NCI-H1436 (cell line): ENCODE measurements at regions not wholly inside any gene's neighbourhood (a gene's known extent, or its start where the extent isn't known, plus 50 kb on each side); places are given as distances from the start of the nearest gene placed in this dataset.
A peak's percentile ranks its signal among the peaks of the same experiment; 100 is the strongest.

Experiments used
- DNase-seq: peaks from one replicate; lab custom pipeline; 2025; lab: John Stamatoyannopoulos, UW

- no peak for DNase-seq
Measured at GRCh38 chr13:34810996-34811395, 131.1 kb upstream of the NBEA start.

GRCh38 chr13:34815526-34815925, 126.5 kb upstream of the NBEA start:
- no peak for DNase-seq

DNA sequence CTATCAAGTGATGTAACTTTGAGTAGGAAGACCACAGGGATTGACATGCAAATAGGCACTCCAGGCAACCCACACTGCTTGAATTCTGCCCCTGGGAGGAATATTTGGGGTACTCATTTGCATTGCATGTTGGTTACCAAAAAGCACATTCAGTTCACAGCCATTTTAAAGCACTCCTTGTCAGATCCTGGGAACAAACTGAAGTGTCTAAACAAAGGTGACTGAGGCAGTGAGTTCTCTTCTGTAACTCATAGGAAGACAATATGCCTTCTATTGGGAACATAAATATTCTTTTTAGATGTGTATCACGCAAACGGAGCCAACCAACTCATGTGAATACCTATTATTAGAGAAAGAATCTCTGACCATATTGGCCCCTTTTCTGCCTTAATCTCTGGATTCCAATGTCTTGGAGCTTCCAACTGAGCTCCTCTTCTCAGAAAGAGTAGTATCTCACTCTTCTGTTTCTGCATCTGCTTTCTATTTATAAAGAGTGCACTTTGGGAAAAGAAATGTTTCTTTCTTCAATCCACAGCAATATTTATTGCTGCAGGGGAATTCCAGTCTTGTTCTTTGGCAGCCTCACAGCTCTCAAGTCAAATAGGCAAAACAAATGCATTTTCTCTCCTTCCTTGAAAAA, 125.7 kb upstream of the NBEA start:
- DNase-seq: no peak

DNA sequence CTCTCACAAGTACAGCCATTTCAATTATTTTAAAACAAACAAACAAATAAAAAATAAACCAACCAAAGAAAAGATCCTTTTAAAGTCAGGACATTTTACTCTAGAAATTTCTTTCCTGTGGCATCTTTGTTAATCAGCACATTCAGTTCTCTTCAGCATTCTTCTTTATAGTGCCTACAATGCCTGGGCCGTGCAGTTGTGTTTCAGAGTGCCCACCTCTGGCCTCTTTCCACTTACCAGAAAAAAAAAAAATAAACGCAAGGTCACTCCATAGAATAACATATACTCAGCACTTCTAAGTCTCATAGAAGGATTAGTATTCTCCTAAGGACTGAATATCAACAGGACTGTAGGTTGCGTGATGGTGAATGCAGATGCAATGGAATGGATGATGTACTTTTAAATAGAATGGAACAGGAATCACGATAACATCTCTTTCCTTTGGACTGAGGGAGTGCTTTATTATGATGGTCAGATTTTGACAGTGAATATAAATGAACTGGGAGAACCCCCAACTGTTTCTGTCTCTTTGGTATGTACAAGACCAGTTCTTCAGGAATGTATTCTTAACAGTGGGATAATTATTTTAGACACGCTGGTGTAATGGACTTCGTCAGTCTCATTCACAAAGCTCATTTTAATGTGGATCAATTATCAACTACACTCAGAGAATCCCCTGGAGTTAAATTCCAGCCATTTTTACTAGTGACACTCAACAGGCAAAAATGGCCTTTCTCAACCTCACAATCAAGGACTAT, 125.0 kb upstream of the NBEA start:
- no peak for DNase-seq

- no peak for DNase-seq
Measured at GRCh38 chr13:34822650-34823049, 119.4 kb upstream of the NBEA start.

GRCh38 chr13:34826432-34826831, 115.6 kb upstream of the NBEA start:
- no peak for DNase-seq

DNA sequence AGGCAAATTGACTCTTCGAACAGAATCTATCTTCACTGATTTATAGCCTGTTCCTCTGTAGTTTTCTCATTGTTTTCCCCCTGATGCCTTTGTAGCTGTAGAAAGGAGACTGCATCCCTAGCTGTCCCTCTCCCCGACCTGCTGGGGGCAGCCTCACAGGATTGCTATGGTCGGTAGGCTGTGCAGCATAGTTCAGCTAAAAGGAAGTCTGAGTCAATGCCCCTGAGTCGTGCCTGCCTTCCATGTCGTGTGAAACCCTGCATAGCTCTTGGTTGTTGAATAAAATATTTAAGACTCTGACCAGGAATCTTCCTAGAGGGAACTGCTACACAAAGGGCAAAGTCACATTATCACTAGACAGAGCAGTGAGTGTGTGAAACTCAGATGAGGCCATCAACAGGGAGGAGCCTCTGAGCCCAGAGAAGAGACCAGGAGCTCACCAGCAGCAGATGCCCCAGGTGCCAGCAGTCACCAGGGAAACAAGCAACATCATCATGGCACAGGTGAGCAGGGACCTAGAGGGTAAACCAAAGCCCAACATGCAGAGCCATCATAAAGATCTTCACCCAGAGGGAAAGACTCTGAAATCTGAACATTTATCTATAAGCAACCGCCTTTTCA, 108.4 kb upstream of the NBEA start:
- no peak for DNase-seq

DNA sequence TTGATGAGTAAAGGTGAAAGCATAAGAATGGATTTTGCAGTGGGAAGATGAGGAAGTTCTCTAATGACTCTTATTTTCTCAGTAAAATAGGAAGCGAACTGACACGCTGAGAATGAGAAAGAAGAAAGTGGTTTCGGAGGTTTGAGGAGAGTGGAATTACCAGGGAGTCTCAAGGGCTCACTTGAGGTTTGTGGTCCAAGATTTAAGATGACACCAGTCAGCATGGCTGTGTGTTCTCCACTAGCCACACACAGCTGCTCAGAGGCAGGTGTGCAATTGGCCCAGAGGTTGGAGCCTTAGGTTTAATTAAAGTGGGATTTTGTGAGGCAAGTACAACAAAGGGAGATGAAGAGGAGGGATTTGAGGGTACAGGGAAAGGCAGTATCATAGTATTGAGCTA, 99.6 kb upstream of the NBEA start:
- DNase-seq: no peak

DNA sequence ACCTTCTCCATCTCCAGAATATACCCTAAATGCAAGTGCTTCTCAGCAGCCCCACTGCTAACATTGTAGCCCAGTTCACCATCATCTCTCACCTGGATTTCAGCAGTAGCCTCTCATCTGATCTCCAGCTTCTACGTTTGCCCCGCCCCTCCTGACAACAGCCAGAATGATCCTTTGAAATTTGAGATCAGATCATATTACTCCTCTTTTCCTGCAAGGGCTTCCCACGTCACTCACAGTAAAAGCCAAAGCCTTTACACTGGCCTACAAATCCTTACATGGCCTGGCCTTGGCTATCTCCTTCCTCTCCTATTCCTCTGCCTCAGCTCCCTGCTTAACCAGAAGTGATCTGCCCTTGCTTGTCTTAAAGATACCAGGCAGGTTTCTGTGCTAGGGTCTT, 94.3 kb upstream of the NBEA start:
- DNase-seq: no peak

DNA sequence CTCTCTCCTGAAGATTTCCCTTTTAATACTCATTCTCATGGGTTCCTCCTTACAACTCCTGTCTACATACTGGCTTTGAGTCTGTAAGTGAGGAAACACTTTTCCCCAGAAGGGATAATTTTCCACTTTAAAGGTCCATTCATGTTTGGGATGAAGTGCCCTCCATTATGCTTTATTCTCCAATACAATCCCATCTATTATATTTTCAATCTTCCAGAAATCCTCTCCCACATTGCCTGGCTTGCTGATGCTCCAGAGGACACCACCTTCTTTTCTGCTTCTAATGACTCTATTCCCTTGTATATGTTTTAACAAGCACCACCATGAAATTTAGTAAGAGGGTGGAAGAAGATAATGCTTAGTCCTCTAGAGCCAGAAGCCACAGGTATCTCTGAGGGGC, 92.7 kb upstream of the NBEA start:
- no peak for DNase-seq

- DNase-seq: no peak
Measured at GRCh38 chr13:34853161-34853560, 88.9 kb upstream of the NBEA start.

DNA sequence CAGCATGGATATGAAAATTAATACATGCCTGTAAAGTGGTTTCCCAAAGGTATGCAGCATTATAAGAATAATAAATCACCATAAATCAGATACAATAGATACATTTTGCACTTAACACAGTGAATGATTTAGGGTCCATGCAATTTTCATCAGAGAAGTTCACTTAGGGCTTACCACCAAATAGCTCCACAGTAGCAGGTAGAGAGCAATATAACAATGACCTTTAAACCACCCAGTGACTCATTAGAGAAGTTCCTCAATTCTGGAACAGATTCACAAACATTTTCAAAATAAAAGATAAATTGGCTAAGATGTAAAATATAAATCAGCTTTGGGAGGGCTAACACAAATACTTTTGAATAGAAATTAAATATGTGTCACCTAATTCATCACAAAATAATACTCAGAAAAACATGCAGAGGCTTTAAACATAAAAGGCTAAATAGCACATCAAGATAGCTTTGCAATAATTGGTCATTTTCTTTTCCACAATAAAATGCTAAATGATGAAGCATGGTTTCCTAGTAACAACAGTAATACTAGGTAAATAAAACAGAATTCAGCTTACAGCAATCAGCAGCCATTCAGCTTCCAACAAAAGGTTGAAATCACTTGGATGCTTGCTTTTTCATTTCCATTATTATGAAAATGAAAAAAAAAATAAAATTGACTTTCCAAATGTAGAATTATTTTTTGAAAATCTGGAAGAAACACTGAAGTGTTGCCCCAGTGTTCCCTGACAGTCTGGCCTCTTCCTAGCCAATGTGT, 84.3 kb upstream of the NBEA start:
- DNase-seq: peak; percentile 34

DNA sequence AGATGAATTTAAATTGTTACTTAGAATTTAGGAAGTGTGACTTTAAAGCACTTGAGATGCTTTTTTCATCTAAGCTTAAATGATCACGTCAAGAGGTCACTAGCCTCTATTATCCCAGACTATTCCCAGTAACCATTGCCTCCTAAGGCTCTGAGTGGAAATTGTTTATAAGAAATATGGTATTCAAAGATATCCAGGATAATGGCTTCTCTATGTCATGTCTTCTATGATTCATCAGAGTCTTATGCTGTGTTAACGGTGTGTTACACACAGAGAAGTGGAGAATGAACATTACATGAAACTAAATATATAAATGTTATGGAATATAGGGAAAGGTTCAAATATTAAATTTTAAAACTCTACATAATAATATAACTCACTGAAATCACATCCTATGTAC, 79.8 kb upstream of the NBEA start:
- no peak for DNase-seq

GRCh38 chr13:34862716-34863115, 79.4 kb upstream of the NBEA start:
- no peak for DNase-seq

- no peak for DNase-seq
Measured at GRCh38 chr13:34863360-34864135, 78.5 kb upstream of the NBEA start.

- DNase-seq: no peak
Measured at GRCh38 chr13:34864671-34865070, 77.4 kb upstream of the NBEA start.

DNA sequence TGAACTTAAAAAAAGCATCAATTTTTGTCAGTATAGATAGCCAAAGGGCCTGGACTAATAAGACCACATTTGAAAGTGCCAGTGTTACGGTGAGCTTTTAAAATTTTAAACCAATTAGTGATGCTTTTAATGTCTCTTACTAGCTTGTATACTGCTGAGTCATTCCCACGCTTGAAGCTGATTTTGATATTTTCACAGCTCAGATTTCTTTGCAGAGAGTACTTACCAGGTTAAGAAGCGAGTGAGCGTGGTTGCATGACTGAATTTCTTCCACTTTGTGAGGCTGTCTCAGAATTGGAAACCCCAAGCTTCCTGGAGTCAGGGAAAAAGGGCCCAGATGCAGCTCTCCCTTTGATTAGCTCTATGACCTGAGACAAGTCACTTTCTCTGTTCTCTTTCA, 74.5 kb upstream of the NBEA start:
- DNase-seq: no peak

DNA sequence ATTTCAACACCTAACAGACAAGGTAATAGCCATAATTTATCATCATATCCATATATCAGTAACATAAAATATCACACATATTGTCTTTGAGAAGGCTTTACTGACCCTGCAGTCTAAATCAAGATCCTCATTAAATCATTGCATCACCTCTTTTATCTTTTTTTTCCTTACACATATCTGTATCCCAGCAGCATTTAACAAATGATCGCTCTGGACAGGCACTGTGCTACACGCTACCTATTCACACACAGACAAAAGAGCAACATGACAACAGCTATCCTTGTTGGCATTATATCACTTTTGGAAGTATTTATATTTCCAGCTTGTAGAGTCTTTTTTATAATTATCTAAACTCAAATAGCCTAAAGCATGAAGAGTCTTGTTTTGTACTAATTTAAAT, 73.3 kb upstream of the NBEA start:
- DNase-seq: no peak

DNA sequence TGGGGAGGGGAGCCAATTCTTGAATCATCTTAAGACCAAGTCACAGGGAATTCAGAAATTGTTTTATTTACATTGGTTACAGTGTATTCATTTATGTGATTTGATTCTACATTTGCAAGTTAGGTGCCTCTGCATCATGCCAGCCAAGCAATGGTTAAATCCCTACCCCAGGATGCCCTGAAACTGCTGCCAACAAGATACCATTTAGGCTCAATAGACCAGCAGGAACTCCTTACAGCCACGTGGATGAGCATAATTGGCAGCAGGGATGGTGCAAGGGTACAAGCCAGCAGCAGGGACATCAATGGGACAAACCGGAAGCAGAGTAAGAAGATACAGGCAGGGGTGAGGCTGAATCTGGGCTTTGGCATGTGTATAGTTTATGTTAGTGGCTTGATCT, 72.4 kb upstream of the NBEA start:
- no peak for DNase-seq

DNA sequence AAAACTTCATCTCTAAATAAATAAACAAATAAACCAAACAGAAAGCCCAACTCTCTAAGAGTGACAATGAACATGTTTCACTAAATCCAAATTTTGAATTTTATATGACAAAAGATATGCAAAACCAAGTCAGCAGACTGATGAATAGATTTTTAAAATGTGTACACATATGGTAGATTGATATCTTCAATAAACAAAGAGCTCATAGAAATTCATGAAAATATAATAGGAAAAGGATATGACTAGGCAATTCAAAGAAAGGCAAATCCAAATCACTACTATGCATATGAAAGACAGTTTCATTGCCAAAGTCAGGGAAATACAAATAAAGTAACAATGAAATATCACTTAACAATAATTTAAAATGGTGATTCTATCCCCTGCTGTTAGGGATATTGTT, 63.7 kb upstream of the NBEA start:
- no peak for DNase-seq

- DNase-seq: no peak
Measured at GRCh38 chr13:34879851-34880250, 62.2 kb upstream of the NBEA start.

DNA sequence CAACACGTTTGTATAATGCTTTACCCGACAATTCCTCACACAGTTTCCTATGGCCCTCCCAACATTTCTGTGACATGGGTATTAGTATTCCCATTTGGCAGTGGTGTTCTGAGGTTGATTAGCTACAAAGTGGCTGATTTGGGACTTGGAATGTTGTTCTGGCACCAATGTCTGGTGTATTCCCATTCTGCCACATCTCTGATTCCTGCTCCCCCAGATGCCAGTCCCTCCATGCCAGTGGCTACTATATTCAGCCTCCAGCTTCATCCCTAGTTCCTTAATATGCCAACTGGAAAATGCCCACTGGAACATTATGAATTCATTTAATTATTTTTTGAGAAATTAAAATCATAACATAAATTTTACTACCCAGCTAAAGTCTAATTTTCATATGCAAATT, 60.6 kb upstream of the NBEA start:
- DNase-seq: no peak
